GM10266 (cell line): ENCODE measurements at regions not wholly inside any gene's neighbourhood (a gene's known extent, or its start where the extent isn't known, plus 50 kb on each side); places are given as distances from the start of the nearest gene placed in this dataset.

Experiments
- DNase-seq: peaks from one replicate; pipeline ENCODE4 v3.0.0; 2012; ENCODE audit errors: extremely low spot score
- TF ChIP-seq, protein P1 (sequence below): IDR thresholded peaks from 2 replicates; pipeline ENCODE4 v1.5.1; 2012; ENCODE audit warnings: mild to moderate bottlenecking, low read depth; ENCODE audit not compliant: control insufficient read depth, insufficient read depth; ENCODE audit errors: missing control alignments

DNA sequence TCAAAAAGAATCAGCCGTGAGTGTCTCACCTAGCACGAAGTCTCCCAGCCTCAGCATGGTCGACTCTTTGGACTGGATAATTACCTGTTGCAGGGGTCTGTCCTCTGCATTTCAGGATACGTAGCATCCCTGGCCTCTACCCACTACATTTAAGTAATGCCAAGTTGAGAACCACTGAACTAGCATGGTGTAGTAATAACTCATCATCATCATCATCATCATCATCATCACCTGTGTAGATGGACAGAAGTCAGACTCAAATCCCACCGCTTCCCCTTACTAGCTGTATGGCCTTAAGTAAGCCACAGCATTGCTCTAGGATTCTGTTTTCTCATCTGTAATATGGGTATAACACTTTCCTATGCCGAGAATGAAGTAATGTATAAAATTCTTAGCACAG is 373.1 kb upstream of the XYLT1 start:
- no peak for DNase-seq
- TF ChIP-seq, protein P1, sequence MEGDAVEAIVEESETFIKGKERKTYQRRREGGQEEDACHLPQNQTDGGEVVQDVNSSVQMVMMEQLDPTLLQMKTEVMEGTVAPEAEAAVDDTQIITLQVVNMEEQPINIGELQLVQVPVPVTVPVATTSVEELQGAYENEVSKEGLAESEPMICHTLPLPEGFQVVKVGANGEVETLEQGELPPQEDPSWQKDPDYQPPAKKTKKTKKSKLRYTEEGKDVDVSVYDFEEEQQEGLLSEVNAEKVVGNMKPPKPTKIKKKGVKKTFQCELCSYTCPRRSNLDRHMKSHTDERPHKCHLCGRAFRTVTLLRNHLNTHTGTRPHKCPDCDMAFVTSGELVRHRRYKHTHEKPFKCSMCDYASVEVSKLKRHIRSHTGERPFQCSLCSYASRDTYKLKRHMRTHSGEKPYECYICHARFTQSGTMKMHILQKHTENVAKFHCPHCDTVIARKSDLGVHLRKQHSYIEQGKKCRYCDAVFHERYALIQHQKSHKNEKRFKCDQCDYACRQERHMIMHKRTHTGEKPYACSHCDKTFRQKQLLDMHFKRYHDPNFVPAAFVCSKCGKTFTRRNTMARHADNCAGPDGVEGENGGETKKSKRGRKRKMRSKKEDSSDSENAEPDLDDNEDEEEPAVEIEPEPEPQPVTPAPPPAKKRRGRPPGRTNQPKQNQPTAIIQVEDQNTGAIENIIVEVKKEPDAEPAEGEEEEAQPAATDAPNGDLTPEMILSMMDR: no peak

DNA sequence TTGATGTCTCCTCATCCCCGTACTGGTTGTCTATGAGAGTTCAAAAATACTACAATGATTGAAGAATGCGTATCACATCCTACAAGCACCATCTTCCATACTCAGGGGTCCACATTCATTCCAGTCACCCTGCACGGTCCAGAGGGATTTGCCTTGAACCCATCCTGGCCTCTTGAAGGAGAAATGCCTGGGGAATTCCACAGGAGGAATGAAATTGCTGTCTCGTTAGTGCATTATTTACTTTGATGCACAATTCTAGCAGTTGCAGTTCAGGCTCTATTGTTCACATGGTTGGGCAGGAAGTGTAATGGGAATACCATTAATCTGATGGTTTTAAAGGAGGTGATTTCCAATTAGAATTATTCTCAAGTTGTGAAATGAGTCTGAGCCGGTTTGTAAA is 369.1 kb upstream of the XYLT1 start:
- TF ChIP-seq, protein P1: no peak
- DNase-seq: no peak

DNA sequence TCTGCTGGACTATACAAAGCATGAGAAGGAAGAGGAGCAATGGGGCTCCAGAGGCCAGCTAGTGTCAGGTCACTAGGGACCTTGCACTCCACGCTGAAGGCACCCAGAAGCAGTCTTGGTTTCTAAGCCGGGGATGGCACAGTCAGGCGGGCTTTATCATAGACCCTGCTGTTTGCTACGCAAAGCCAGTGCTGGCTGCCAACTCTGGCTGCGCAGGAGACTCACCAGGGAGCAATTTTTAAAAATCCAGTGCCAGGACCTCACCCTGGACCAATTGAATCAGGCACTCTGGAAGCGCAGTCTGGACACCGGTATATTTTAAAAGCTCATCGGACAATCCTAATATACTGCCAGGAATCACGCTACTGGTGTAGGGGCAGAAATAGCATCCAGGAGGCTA is 368.5 kb upstream of the XYLT1 start:
- TF ChIP-seq, protein P1: no peak

DNA sequence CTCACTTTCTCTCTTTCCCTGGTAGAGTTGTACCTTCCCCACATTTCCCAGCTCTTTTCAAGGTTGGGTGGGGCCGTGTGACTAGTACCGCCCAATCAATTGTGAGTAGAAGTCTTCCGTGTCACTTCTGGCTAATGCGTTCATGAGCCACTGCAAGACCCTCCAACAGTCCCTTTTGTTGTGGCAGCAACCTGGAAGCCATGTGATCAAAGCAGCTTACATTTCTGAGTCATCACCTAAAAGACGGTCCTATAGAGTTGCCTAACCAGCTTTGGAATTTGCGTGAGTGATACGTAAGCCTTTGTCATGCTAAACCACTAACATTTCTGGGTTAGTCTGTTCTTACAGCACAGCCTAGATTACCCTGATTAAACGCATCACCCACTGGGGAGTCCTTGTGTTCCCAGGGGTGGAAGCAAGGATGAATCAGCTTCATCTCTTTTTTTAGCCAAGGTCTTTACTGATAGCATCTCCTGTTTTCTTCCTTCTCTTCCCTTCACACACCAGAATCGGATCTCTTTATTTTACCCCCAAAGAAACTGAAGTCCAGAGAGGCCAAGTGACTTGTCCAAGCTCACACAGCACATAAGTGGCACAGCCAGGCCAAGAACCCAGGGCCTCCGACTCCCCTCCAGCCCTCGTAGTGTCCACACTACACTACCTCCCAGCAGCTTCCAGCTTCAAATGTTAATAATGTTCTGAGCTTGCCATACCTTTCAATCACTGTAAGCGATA is 366.3 kb upstream of the XYLT1 start:
- TF ChIP-seq, protein P1: no peak
- no peak for DNase-seq

More for the DNA sequence above, 368.5 kb upstream of the XYLT1 start:
- DNase-seq: no peak

DNA sequence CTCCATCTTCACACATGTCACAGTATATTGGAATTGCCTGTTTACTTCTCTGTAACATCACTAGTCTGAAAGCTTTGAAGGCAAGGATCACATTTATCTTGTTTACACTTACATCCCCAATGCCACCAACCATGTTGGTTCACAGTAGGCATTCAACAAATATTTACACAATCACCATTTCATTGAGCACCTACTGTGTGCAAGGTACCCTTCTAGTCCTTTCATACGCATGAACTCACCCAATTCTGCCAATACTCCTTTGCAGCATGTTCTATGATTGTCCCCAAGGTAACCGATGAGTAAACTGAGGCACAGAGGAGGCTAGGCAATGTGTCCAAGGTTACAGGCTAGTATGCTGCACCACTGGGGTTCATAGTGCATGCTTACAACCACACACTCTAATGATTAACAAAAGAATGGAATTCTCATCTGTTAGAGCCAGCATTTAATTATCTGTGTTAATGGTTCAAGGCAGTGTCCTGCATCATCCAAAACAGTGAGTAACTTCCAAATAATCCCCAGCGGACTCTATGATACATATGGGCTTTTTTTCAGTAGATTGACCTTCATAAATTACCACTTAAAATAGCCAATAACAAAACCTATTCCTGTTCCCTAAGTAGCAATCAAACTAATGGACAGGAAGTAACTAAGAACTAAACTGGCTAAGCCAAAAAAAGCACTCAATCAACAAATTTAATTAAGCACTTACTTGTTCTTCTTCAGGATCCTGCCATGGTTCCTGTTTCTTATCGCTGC is 364.5 kb upstream of the XYLT1 start:
- no peak for DNase-seq
- TF ChIP-seq, protein P1: no peak

DNA sequence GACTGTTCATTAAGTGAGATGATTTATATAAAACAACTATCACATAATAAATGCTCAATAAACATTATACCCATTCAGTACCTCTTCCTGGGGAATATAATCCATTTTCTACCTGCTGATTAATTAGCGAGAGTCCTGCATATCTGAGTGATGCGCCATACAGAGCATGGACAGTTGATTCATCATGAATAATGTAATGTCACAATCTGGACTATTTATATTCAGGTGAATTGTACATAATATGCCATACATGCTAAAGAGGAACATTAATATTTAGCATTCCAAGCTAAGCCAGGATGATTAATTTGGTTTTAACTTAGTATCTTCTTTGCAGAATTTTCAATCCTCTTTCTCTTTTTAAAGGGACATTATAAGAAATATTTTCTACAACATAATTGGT is 362.0 kb upstream of the XYLT1 start:
- TF ChIP-seq, protein P1: no peak
- no peak for DNase-seq

DNA sequence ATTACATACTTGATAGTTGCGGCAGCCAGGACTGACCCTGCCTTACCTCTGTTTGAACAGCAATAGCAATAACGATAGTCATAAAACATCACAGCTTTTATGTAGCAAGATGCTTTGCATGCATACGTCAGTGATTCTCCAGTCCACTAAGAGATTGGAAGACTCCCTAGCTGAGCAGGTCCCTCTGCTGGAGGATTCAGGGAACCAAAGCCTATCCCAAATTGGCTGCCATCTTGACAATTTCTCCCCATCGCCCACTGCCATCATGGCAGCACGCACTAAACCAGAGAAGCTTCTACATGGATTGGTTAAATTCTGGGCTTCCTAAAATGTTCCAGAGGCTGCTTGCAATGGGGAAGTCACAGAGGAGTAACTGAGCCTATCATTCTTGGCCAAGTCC is 360.6 kb upstream of the XYLT1 start:
- DNase-seq: no peak
- TF ChIP-seq, protein P1: no peak
